HepG2 (cell line): ENCODE measurements at regions not wholly inside any gene's neighbourhood (a gene's known extent, or its start where the extent isn't known, plus 50 kb on each side); places are given as distances from the start of the nearest gene placed in this dataset.

Experiments
- ATAC-seq: fragments of 200-7000 bp; cut with Tn5 transposase; 3 replicates; pipeline ENCODE4 v1.9.1; 2020; ENCODE audit warnings: mild to moderate bottlenecking, moderate library complexity
- BruUV-seq: library from RNA; stranded (reverse); fragments of 400-500 nt; replicated peaks from 2 replicates; lab custom pipeline; 2021; lab: Mats Ljungman, UMichigan
- CTCF ChIA-PET: fragments of 300-600 bp; formaldehyde crosslinking; extraction: SDS; loops from one replicate; lab custom pipeline; 2021; ENCODE audit warnings: low total read pairs, inconsistent platforms, low intra/inter-chr PET ratio; lab: Yijun Ruan, JAX
- POLR2A ChIA-PET: fragments of 350-600 bp; sonication (Branson Sonifier 250); formaldehyde crosslinking; loops from one replicate; lab custom pipeline; 2020; ENCODE audit warnings: antibody characterized with exemption, inconsistent platforms; lab: Yijun Ruan, JAX
- DNase-seq: peaks from one replicate; pipeline ENCODE4 v3.0.0-alpha.2; 2015; ENCODE audit warnings: low spot score
- FAIRE-seq: peaks from 3 replicates; lab custom pipeline; 2011; peaks lifted over from hg19 to GRCh38; lab: Jason Lieb, UNC
- H2AFZ ChIP-seq: one replicate; pipeline ENCODE4 v1.6.1; 2011; ENCODE audit warnings: low read length, inconsistent platforms
- H3K27ac ChIP-seq: fragments of 300-600 bp; 3 replicates; pipeline ENCODE4 v1.8.0; 2011; ENCODE audit warnings: mixed run types, mild to moderate bottlenecking, mixed read lengths, low read length, inconsistent platforms; ENCODE audit not compliant: insufficient read depth; ENCODE audit errors: extremely low read length
- H3K27me3 ChIP-seq, 2 experiments: fragments of 200-600 bp in 1 of 2; 2 replicates in 1 of 2; 3 replicates in 1 of 2; pipeline versions ENCODE4 v1.6.0 to v1.8.0; 2011; ENCODE audit warnings: low read length in 2 of 2, mild to moderate bottlenecking in 2 of 2, moderate library complexity in 2 of 2, inconsistent platforms in 1 of 2; ENCODE audit not compliant: insufficient read depth in 2 of 2, control insufficient read depth in 1 of 2
- H3K36me3 ChIP-seq, 2 experiments: fragments of 200-600 bp in 1 of 2; replicated peaks in 1 of 2; 2 replicates in 1 of 2; 3 replicates in 1 of 2; pipeline versions ENCODE4 v1.5.1 to v1.8.0; 2011; ENCODE audit warnings: low read length in 2 of 2, inconsistent platforms in 1 of 2; ENCODE audit not compliant: insufficient read depth in 2 of 2, control insufficient read depth in 1 of 2
- H3K4me1 ChIP-seq: 2 replicates; pipeline ENCODE4 v1.5.1; 2012; ENCODE audit warnings: low read length, inconsistent platforms; ENCODE audit not compliant: insufficient read depth
- H3K4me2 ChIP-seq: 2 replicates; pipeline ENCODE4 v1.6.0; 2011; ENCODE audit warnings: low read depth, low read length, inconsistent platforms
- H3K4me3 ChIP-seq, 3 experiments: fragments of 200-600 bp in 1 of 3; sonication (generic), shearing (Covaris generic) in 1 of 3; replicated peaks in 1 of 3; 2 replicates each; pipeline ENCODE4 v1.5.1; 2011 to 2016; ENCODE audit warnings: low read length in 3 of 3, inconsistent platforms in 2 of 3, low read depth in 2 of 3, mild to moderate bottlenecking in 2 of 3, control low read depth in 1 of 3, mixed read lengths in 1 of 3; ENCODE audit not compliant: insufficient read depth in 1 of 3
- H3K79me2 ChIP-seq: one replicate; pipeline ENCODE4 v1.6.1; 2011; ENCODE audit warnings: low read length, inconsistent platforms; ENCODE audit not compliant: insufficient read depth
- H3K9ac ChIP-seq: 2 replicates; pipeline ENCODE4 v1.6.0; 2011; ENCODE audit warnings: mild to moderate bottlenecking, low read depth, low read length, inconsistent platforms; ENCODE audit not compliant: insufficient read depth
- H3K9me3 ChIP-seq: 2 replicates; pipeline ENCODE4 v1.5.1; 2012; ENCODE audit warnings: mild to moderate bottlenecking, low read length
- H4K20me1 ChIP-seq: 2 replicates; pipeline ENCODE4 v1.6.0; 2011; ENCODE audit warnings: inconsistent platforms, mild to moderate bottlenecking, low read length, moderate library complexity; ENCODE audit not compliant: insufficient read depth
- ARNT ChIP-seq: fragments of 450-650 bp; IDR thresholded peaks from 2 replicates; pipeline ENCODE4 v1.6.1; 2017
- NFIC ChIP-seq: IDR thresholded peaks from 2 replicates; pipeline ENCODE4 v1.6.1; 2012; ENCODE audit warnings: mild to moderate bottlenecking, low read length, inconsistent platforms
- SNAPC2 ChIP-seq: sonication (generic); formaldehyde crosslinking; IDR thresholded peaks from 2 replicates; pipeline ENCODE4 v1.8.1; 2022; ENCODE audit warnings: mild to moderate bottlenecking, missing genetic modification reagents
- SNAPC4 ChIP-seq: sonication (generic); formaldehyde crosslinking; IDR thresholded peaks from 2 replicates; pipeline ENCODE4 v1.4.0; 2020; ENCODE audit warnings: mild to moderate bottlenecking, missing genetic modification reagents
- ZNF224 ChIP-seq: sonication (generic); formaldehyde crosslinking; IDR thresholded peaks from 2 replicates; pipeline ENCODE4 v1.5.0; 2020; ENCODE audit warnings: mild to moderate bottlenecking, missing genetic modification reagents
- ZSCAN9 ChIP-seq: IDR thresholded peaks from 2 replicates; pipeline ENCODE4 v1.6.1; 2016; ENCODE audit warnings: borderline replicate concordance
- WGBS: methylation state at CpG from one replicate; pipeline ENCODE4 v1.1.6; 2017; ENCODE audit warnings: low lambda C conversion rate; 5-methylcytosine and 5-hydroxymethylcytosine counted together
- in situ Hi-C: cut with HindIII; loops from 2 replicates; pipeline ENCODE4 v1.10.0; 2017; ENCODE audit warnings: low pct_unique_long_range_greater_than_20kb; ENCODE audit not compliant: extremely low pct_ligation_motif_present
- intact Hi-C: fragments of 100-400 bp; cut with micrococcal nuclease; formaldehyde crosslinking; loops from one replicate; pipeline ENCODE4 v1.10.0; 2022; ENCODE audit not compliant: unreplicated experiment

DNA sequence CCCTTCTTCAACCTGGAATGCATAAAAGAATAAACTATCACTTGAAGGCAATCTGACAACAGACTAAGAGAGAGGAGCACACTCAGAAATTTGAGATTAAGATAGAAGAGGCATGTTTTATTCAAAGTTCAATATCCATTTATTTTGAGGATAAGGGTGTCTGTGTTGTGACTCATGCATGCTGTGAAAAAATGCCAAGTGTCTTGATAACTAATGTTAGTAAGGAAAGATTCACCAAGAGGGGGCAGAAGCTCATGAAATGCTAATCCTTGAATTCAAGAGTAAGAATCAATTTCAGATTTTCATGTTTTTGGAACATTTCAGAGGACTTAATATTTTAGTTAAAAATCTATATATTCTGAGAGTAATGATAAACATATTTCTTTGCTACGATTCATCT, 94.0 kb downstream of the IFI44 start:
- CTCF ChIA-PET = no interaction called here

More for the DNA sequence above, 94.0 kb downstream of the IFI44 start:
- Histone ChIP-seq H3K27me3 (no peaks in the 10 kb centered on the region), H3K36me3 (no peaks in the 10 kb centered on the region), H2AFZ (no peak overlapping the region), H3K27ac (no peak overlapping the region), H3K9me3 (peaks cover 56% of the 10 kb centered on the region), H3K79me2 (no peaks in the 10 kb centered on the region), H3K4me1 (no peaks in the 10 kb centered on the region), H3K9ac (no peak overlapping the region), H3K4me2 (no peak overlapping the region), H3K4me3 (no peak overlapping the region), H4K20me1 (no peaks in the 10 kb centered on the region)
- TF ChIP-seq ARNT (no peak), SNAPC2 (CRISPR knock-in tag) (no peak), ZNF224 (CRISPR knock-in tag) (no peak), NFIC (no peak), ZSCAN9 (no peak), SNAPC4 (no peak)
- no TSS peak for BruUV-seq
- no peak for FAIRE-seq
- intact Hi-C loops = no loop called here
- ATAC-seq = no peak
- in situ Hi-C loops = no loop called here
- 3% methylated on average over 1 of the region's 1 CpG for WGBS
- DNase-seq = no peak
- POLR2A ChIA-PET = no interaction called here
